ENCODE measurements at regions not wholly inside any gene's neighbourhood (a gene's known extent, or its start where the extent isn't known, plus 50 kb on each side); places are given as distances from the start of the nearest gene placed in this dataset.

- POLR2A ChIA-PET: no interaction called here
- CTCF ChIA-PET (ENCODE audit: low intra/inter-chr PET ratio): no interaction called here
- H3K4me2 ChIP-seq (ENCODE audit: insufficient read depth, low read length): no peak overlapping the region
- H3K4me3 ChIP-seq: no peak overlapping the region
- no peaks in the 10 kb centered on the region for H3K9me1 ChIP-seq (ENCODE audit: control insufficient read depth, insufficient read depth, low read length)
- FAIRE-seq (no peak), DNase-seq (ENCODE audit: extremely low read depth in 1 of 4, low spot score in 3 of 4) (no peak), ATAC-seq (no peak)
- no peaks in the 10 kb centered on the region for H3K9me3 ChIP-seq (replicated peaks; ENCODE audit: control insufficient read depth, insufficient read depth, low read depth, low read length)
- intact Hi-C loops (cut with micrococcal nuclease): no loop called here
- H3K27ac ChIP-seq (ENCODE audit: extremely low read depth, low read depth, low read length): no peak overlapping the region
- 1% methylated on average over 27 of the region's 34 CpGs for WGBS (ENCODE audit: insufficient coverage, low coverage, missing lambda C conversion rate)
- no peak overlapping the region for H2AFZ ChIP-seq (ENCODE audit: low read depth, low read length)
- H3K79me2 ChIP-seq (ENCODE audit: control insufficient read depth, insufficient read depth, low read length): no peaks in the 10 kb centered on the region
- in situ Hi-C loops (cut with MboI): loop anchor here (10.0 kb wide), 1 partner anchor 418 kb away; no protein-coding TSS in a partner anchor
- peaks cover 2 to 37% of the 10 kb centered on the region in 2 experiments; a peak in 2 of 5 replicates for H3K27me3 ChIP-seq (ENCODE audit: control insufficient read depth in 2 of 2, insufficient read depth in 2 of 2, low read length in 2 of 2)
- H3K36me3 ChIP-seq (ENCODE audit: control insufficient read depth, insufficient read depth, low read length): no peaks in the 10 kb centered on the region
- BruUV-seq (replicated peaks): no TSS peak
- no peaks in the 10 kb centered on the region for H3K4me1 ChIP-seq (replicated peaks in 1 of 2; ENCODE audit: control insufficient read depth in 2 of 2, insufficient read depth in 2 of 2, low read length in 2 of 2)
- no peak for TF ChIP-seq CEBPZ (IDR thresholded peaks at IDR 0.05; ENCODE audit: borderline replicate concordance, low read depth, low read length)
- TF ChIP-seq HOMEZ (CRISPR knock-in tag; IDR thresholded peaks at IDR 0.05): no peak
- no peak for TF ChIP-seq NFE2 (IDR thresholded peaks at IDR 0.05; ENCODE audit: low read depth)
- TF ChIP-seq ZNF589 (CRISPR knock-in tag; IDR thresholded peaks at IDR 0.05; ENCODE audit: low read depth): no peak
- no peak for TF ChIP-seq TSHZ1 (CRISPR knock-in tag; IDR thresholded peaks at IDR 0.05)
- no peaks in the 10 kb centered on the region for H4K20me1 ChIP-seq (replicated peaks; ENCODE audit: control insufficient read depth, insufficient read depth, low read length)
- H3K9ac ChIP-seq (ENCODE audit: insufficient read depth in 1 of 2, low read depth in 2 of 2, low read length in 2 of 2): no peak overlapping the region
These were observed 71.4 kb downstream of the COPS8 start for GRCh38 chr2:237156857-237157779.
